NK-92 treated with Interleukin-12 subunit alpha and Interleukin-12 subunit beta, amount 100 ng/mL, for 24 hours (cell line): ENCODE measurements at regions not wholly inside any gene's neighbourhood (a gene's known extent, or its start where the extent isn't known, plus 50 kb on each side); places are given as distances from the start of the nearest gene placed in this dataset.

Experiments
- DNase-seq: peaks from one replicate; lab custom pipeline; 2025; lab: John Stamatoyannopoulos, UW

- DNase-seq: no peak
Measured at GRCh38 chr9:105861972-105862371, 167.6 kb downstream of the TMEM38B start.

- DNase-seq: no peak
Measured at GRCh38 chr9:105864248-105864898, 170.0 kb downstream of the TMEM38B start.

GRCh38 chr9:105865285-105865684 is 170.9 kb downstream of the TMEM38B start:
- no peak for DNase-seq

GRCh38 chr9:105871540-105871939 is 177.2 kb downstream of the TMEM38B start:
- no peak for DNase-seq

- DNase-seq: no peak
Measured at GRCh38 chr9:105873801-105874200, 179.5 kb downstream of the TMEM38B start.

GRCh38 chr9:105877721-105878120 is 183.4 kb downstream of the TMEM38B start:
- DNase-seq: no peak

- DNase-seq: no peak
Measured at GRCh38 chr9:105879181-105879580, 184.8 kb downstream of the TMEM38B start.

- no peak for DNase-seq
Measured at GRCh38 chr9:105880517-105880916, 186.2 kb downstream of the TMEM38B start.

- no peak for DNase-seq
Measured at GRCh38 chr9:105881021-105881420, 186.7 kb downstream of the TMEM38B start.

GRCh38 chr9:105881654-105882349 is 187.5 kb downstream of the TMEM38B start:
- DNase-seq: peak; percentile 16

DNA sequence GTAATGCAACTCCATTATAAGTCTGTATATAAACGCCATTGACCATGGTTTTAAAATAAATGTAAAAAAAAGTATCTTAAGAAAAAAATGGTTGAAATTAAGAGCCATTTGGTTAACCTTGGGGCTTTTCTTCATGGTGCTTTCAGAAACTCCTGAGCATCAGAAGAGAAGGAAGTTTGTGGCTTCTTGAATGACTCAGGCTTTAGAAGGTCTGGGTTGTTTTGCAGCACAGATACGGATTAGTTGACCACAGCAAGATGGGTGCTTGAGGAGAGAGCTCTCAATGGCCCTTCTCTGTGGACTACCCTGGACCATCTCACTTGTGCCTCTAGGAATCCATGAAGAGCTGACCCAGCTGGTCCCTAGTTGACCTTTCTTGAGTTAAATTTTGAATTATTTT is 189.5 kb downstream of the TMEM38B start:
- DNase-seq: peak; percentile 3

DNA sequence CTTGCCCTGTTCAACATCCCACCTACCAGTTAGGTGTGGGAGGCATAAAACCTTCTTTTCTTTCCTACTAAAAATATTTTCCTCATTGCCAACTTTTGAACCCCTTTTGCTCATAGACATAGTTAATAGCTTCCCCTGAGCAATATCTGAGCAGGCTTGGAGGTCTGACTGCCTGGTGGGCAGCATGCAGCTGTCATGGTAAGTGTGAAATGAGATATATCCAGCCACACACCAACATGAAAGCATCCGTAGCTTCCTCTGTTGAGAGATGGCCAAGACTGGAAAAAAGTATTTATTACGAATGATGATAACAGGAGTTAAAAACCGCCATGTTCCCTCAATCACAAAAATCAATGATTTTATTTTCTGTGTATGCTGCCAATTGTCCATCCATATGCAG is 190.1 kb downstream of the TMEM38B start:
- DNase-seq: no peak

DNA sequence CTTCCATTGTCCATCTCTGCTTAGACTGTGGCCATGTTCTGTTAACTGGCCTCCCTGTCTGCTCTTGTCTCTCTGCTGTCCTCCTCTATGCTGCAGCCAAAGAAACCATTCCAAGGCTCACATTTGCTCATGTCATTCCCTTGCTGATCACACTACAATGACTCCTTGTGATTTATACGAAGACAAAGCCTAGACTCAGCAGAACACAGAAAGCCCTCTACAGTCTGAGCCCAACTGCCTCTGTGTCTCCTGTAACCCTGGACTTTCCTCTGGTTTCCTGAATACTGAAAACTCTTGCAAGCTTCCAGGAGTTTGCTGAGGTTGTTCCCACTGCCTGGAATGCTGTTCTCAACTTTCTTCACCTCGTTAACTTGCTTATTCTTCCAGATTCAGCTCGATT is 191.8 kb downstream of the TMEM38B start:
- no peak for DNase-seq

- DNase-seq: no peak
Measured at GRCh38 chr9:105887679-105888078, 193.3 kb downstream of the TMEM38B start.

- no peak for DNase-seq
Measured at GRCh38 chr9:105890046-105890822, 195.9 kb downstream of the TMEM38B start.

DNA sequence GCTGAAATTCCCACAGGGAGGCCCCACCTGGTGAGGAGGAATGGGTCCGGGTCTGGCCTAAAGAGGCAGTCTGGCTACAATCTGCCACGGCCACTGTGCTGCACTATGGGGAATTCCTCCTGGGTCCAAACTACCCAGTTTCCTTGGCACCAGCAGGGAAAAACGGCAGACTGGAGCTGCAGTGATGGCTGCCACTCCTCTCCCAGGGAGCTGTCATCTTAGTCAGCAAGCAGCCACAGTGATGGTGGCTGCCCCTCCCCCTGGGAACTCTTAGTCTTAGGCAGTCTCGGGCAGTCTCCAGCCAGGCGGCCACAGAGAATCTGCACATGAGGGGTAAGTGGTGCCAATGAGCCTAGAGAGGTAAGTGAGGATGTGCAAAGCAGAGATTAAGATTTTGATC is 205.8 kb downstream of the TMEM38B start:
- no peak for DNase-seq

DNA sequence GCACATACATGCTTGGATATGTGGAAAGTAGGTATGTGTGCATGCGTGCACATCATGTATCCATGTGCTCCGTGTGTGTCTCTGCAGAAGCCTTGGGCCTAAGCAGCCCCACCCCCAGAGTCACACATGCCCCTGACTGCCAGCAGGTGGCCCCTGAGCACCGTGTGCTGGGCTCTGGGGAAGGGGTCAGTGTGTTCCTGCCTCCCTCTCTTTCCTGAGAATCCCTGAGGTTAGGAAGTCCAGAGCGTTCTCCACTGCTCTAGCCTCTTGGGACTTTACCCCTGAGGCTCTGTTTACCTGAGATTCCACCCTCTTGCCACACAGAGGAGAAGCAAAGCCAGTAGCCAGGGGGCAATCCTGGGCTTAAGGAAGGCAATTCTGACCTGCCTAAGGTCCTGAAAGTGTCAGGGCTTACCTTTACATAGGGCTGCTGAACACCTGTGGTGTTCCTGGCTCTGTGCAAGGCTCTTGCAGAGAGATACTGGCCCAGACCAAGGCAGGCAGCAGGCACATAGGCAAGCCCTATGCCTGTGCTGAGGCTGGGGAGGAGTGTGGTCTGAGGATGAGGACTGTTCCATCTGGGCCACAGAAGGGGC is 207.3 kb downstream of the TMEM38B start:
- no peak for DNase-seq

- DNase-seq: no peak
Measured at GRCh38 chr9:105908069-105908468, 213.7 kb downstream of the TMEM38B start.

DNA sequence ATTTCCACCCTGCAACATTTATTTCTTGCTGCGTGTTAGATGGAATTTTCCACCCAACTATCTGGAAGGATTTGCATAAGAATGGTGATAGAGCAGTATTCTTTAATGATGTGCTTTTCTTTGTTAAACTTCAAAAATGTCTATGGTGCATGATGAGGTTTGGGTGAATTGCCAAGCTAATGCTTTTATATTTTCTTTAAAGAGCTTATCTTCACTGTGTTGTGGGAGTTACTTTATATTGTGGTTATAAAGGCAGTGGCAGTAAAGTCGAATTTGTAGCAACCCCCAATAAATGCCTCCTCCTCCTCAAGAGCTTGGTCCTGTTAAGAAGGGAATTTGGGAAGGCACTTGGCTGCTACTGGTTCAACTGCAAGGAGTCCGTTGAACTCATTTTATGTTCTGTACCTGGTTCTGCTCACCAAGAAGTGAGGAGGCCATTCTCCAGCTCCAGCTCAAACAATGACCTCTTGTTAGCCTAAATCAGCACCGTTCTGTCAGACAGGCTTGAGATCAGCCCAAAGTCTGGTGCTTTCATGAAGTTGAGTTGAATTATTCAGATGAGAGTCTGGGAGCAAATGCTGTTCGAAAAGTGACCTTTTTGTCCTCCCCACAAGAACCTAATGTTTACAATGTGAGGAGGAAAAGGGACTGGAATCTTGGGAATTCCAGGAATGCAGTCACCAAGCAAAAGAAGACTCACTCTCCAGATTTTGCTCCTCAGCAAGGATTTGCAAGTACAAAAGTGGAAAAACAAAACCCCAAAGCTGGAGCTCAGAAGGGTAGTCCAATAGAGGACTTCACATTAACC is 217.0 kb downstream of the TMEM38B start:
- DNase-seq: no peak

GRCh38 chr9:105912157-105912862 is 218.0 kb downstream of the TMEM38B start:
- no peak for DNase-seq

DNA sequence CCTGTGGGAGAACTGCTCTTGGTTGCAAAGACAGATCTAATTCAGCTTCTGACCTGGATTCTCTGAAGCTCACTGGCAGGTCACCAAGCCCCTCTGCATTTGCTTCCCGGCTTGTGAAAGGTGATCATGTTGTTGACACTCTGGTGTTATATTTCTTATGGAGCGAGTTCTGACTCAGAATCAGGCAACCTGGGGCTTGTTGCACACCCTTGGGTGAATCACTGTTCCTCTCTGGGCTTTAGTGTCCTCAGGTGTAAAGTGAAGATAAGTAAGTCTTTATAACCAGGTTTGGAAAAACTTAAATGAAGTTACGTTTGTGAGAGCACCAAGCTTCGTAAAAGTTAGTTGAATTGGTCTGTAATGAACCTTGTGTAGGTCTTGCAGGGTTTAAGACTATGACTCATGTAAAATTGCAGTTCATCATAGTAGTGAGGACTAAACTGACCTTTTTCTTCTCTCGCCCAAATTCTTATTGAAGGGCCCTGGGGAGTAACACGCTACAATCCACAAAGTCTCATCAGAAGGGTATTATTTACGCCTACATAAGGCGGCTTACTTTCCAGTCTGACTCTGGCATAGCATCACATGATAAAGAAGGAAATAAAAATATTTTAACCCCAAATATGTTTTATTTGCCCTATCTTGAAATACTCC is 218.6 kb downstream of the TMEM38B start:
- DNase-seq: no peak
